DMS53 treated with DMSO at 0.1 percent for 48 hours (cell line): ENCODE measurements at regions not wholly inside any gene's neighbourhood (a gene's known extent, or its start where the extent isn't known, plus 50 kb on each side); places are given as distances from the start of the nearest gene placed in this dataset.
"Not testable (repeated sequence)": the region's sequence is repeated elsewhere in the genome, so short reads cannot be mapped to it uniquely, and the experiment has no call there.

Experiments used
- DNase-seq: peaks from one replicate; lab custom pipeline; 2025; ENCODE audit not compliant: unreplicated experiment; lab: John Stamatoyannopoulos, UW

DNA sequence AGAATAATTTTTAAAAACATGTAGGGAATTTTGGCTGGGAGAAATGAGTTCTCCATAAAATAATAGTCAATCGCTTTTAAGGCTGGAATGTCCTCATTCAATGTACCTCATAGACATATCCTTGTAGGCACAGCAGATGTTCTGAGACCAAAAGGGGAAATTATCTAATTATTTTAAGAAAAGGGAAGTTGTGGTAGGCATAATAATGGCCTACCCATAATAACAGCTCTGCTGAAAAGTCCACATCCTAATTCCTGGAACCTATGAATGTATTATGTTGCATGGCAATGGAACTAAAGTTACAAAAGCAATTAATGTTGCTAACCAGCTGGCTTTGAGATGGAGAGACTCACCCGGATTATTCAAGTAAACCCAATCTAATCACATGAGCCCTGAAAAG, 216.1 kb downstream of the TRIM36 start:
- DNase-seq, result no peak

- DNase-seq, result no peak
Measured at GRCh38 chr5:114952876-114953275, 216.8 kb downstream of the TRIM36 start.

- no peak for DNase-seq
Measured at GRCh38 chr5:114949756-114950155, 220.0 kb downstream of the TRIM36 start.

- DNase-seq, result no peak
Measured at GRCh38 chr5:114948986-114949621, 220.6 kb downstream of the TRIM36 start.

GRCh38 chr5:114948363-114948762, 221.3 kb downstream of the TRIM36 start:
- no peak for DNase-seq

DNA sequence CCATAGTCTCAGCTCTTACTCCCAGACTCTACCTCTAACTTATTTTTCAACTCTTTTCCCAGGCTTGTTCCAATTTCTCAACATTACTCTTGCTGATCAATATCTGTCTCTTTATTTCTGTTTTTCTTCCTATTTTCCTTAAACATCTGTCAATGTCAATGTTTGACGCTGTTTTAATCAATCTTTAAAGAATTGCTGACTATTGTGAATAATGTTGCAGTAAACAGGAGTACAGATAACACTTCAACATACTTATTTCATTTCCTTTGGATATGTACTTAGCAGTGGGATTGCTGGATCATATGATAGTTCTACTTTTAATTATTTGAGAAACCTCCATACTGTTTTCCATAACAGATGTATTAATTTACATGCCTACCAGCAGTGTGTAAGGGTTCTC, 229.0 kb downstream of the TRIM36 start:
- DNase-seq, result no peak

DNA sequence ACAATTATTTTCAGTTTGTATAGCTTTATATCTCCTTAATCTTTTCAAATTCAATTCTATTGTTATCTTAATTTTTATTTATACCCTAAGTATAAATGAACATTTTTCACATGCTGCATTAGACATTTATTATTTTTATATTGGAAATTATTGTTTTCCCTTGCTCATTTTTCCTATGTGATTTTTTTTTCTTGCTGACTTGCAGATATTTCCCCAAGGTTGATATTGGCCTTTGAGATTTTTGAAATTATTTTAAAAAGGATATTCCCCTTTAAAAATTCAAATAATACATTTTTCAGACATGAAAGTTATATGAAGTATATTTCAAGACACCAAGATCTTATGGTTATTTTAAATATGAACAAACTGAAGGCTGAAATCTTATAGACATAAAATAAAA, 234.2 kb downstream of the TRIM36 start:
- DNase-seq, result no peak

GRCh38 chr5:114928644-114929462, 240.9 kb downstream of the TRIM36 start:
- no peak for DNase-seq

- no peak for DNase-seq
Measured at GRCh38 chr5:114924769-114925168, 244.9 kb downstream of the TRIM36 start.

GRCh38 chr5:114912189-114912920, 257.4 kb downstream of the TRIM36 start:
- DNase-seq, result no peak

GRCh38 chr5:114910727-114911126, 259.0 kb downstream of the TRIM36 start:
- DNase-seq, result no peak

GRCh38 chr5:114909424-114909823, 260.3 kb downstream of the TRIM36 start:
- DNase-seq, result no peak

- DNase-seq, result no peak
Measured at GRCh38 chr5:114903767-114904166, 265.9 kb downstream of the TRIM36 start.

GRCh38 chr5:114898602-114899001, 271.1 kb downstream of the TRIM36 start:
- DNase-seq, result no peak

- no peak for DNase-seq
Measured at GRCh38 chr5:114883675-114884074, 286.0 kb downstream of the TRIM36 start.

GRCh38 chr5:114859438-114859735, 310.3 kb downstream of the TRIM36 start:
- no peak for DNase-seq

- no peak for DNase-seq
Measured at GRCh38 chr5:114858665-114859437, 310.9 kb downstream of the TRIM36 start.

DNA sequence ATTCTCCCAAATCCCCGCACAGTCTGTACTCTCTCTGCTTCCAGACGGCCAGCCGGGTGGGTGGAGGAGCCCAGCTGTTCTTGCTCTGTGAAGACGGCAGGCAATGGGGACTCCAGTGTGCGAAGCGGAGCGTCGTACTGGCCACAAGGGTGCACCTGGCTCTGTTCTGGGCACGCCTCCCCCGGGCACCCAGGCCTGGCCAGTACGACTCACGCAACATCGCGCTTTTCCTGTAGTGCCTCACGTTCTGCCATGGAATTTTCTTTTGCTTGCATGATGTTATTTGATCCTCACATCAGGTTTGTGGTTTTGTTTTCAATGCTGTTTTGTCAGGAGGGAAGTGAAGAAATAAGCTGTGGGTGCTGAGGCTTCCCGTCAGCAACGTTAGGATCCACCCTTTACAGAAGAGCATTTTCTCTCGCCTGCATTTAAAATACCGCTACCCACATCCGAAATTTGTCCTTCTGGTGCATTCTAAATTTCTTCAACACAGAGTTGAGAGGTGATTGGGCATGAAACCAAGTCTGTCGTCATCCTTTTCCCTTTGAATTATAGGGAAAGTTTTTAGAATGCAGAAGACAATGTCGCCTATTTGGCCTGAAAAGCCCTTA, 311.7 kb downstream of the TRIM36 start:
- DNase-seq, result no peak

- not testable (repeated sequence) for DNase-seq
Measured at GRCh38 chr5:114844711-114845110, 325.0 kb downstream of the TRIM36 start.

GRCh38 chr5:114839360-114839759, 330.3 kb downstream of the TRIM36 start:
- DNase-seq, result no peak

DNA sequence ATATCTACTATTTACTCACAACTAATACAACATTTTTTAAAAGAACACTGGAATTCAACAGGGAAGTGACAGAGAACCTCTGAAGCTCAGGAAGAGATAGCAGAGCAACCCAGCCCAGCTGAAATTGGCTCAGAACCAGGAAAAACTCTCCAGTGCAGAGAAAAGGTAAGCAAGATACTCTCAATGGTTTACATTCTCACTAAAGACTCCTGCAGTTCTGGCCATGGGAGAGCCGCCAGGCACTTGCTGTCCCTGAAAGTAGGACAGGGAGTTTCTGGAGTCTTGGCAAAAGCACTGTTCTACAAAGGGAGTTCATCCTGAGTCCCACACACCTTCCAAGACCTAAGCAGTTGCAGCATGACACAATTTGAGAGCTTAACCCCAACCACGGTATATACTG, 330.8 kb downstream of the TRIM36 start:
- DNase-seq, result no peak
